ENCODE measurements at regions not wholly inside any gene's neighbourhood (a gene's known extent, or its start where the extent isn't known, plus 50 kb on each side); places are given as distances from the start of the nearest gene placed in this dataset.

GRCh38 chr13:22399801-22400420 lies 729.0 kb downstream of the FGF9 start:
- Histone ChIP-seq H3K27me3 (no peaks in the 10 kb centered on the region), H3K9me3 (no peaks in the 10 kb centered on the region), H3K36me3 (no peaks in the 10 kb centered on the region), H3K4me3 (no peak overlapping the region), H3K27ac (no peak overlapping the region), H3K4me1 (no peaks in the 10 kb centered on the region)
- DNase-seq (no peak), ATAC-seq (no peak)
- 70 to 80% (median 79%) methylated on average over 2 of the region's 2 CpGs for WGBS, 4 donors
- intact Hi-C loops (cut with DNase I) = no loop called here
- TF ChIP-seq POLR2A (IDR thresholded peaks at IDR 0.05) (no peak), CTCF (IDR thresholded peaks at IDR 0.05) (no peak)

GRCh38 chr13:22402682-22403081 lies 731.8 kb downstream of the FGF9 start:
- ATAC-seq (no peak), DNase-seq (no peak)
- Histone ChIP-seq H3K4me1 (no peaks in the 10 kb centered on the region), H3K27me3 (no peaks in the 10 kb centered on the region), H3K27ac (no peak overlapping the region), H3K36me3 (no peaks in the 10 kb centered on the region), H3K9me3 (no peaks in the 10 kb centered on the region), H3K4me3 (no peak overlapping the region)
- WGBS, 4 donors = 75 to 93% (median 90%) methylated on average over 4 of the region's 4 CpGs
- TF ChIP-seq POLR2A (IDR thresholded peaks at IDR 0.05) (no peak), CTCF (IDR thresholded peaks at IDR 0.05) (no peak)
- intact Hi-C loops (cut with DNase I) = no loop called here

GRCh38 chr13:22403144-22403543 lies 732.3 kb downstream of the FGF9 start:
- WGBS, 4 donors = 73 to 82% (median 79%) methylated on average over 6 of the region's 6 CpGs
- H3K9me3 ChIP-seq = no peaks in the 10 kb centered on the region
- H3K27ac ChIP-seq = no peak overlapping the region
- H3K27me3 ChIP-seq = no peaks in the 10 kb centered on the region
- no peaks in the 10 kb centered on the region for H3K36me3 ChIP-seq
- H3K4me3 ChIP-seq = no peak overlapping the region
- intact Hi-C loops (cut with DNase I) = no loop called here
- no peak for TF ChIP-seq CTCF (IDR thresholded peaks at IDR 0.05)
- no peak for TF ChIP-seq POLR2A (IDR thresholded peaks at IDR 0.05)
- H3K4me1 ChIP-seq = no peaks in the 10 kb centered on the region
- no peak for ATAC-seq
- DNase-seq = no peak

GRCh38 chr13:22405891-22406290 lies 735.0 kb downstream of the FGF9 start:
- ATAC-seq (no peak), DNase-seq (no peak)
- H3K4me3 ChIP-seq = no peak overlapping the region
- intact Hi-C loops (cut with DNase I) = no loop called here
- H3K27me3 ChIP-seq = no peaks in the 10 kb centered on the region
- TF ChIP-seq CTCF (IDR thresholded peaks at IDR 0.05) (no peak), POLR2A (IDR thresholded peaks at IDR 0.05) (no peak)
- H3K36me3 ChIP-seq = no peaks in the 10 kb centered on the region
- no peak overlapping the region for H3K27ac ChIP-seq
- no peaks in the 10 kb centered on the region for H3K4me1 ChIP-seq
- peaks cover 0 to 10% (median 2%) of the 10 kb centered on the region in 12 donors for H3K9me3 ChIP-seq
- WGBS, 4 donors = 82 to 100% (median 90%) methylated on average over 1 of the region's 1 CpG
